Suprapubic skin (tissue), 4 donors: ENCODE measurements at regions not wholly inside any gene's neighbourhood (a gene's known extent, or its start where the extent isn't known, plus 50 kb on each side); places are given as distances from the start of the nearest gene placed in this dataset.

Experiments used
- CTCF ChIP-seq, 2 donors: fragments of 200-600 bp in 1 of 2; fragments of 450-650 bp in 1 of 2; sonication (generic) in 1 of 2; IDR thresholded peaks; one replicate each; pipeline ENCODE4 v1.5.1; 2016 to 2019; ENCODE audit warnings: antibody characterized with exemption in 2 of 2, mild to moderate bottlenecking in 1 of 2, moderate library complexity in 1 of 2
- EP300 ChIP-seq: sonication (generic); formaldehyde crosslinking; IDR thresholded peaks from one replicate; pipeline ENCODE4 v1.6.1; 2017; ENCODE audit warnings: antibody characterized with exemption
- POLR2A ChIP-seq, 2 donors: fragments of 450-650 bp; IDR thresholded peaks; one replicate each; pipeline ENCODE4 v1.6.1; 2017; ENCODE audit warnings: antibody characterized with exemption in 2 of 2, mild to moderate bottlenecking in 2 of 2, moderate library complexity in 2 of 2
- POLR2AphosphoS5 ChIP-seq, 3 donors: sonication (generic); formaldehyde crosslinking; IDR thresholded peaks; one replicate each; pipeline ENCODE4 v1.6.1; 2017; ENCODE audit warnings: antibody characterized with exemption in 3 of 3

- TF ChIP-seq CTCF (IDR thresholded peaks at IDR 0.05) (no peak), POLR2A (IDR thresholded peaks at IDR 0.05) (no peak), EP300 (no peak), POLR2AphosphoS5 (IDR thresholded peaks at IDR 0.05) (no peak)
Measured at GRCh38 chr6:147642458-147642857, 134.0 kb downstream of the SAMD5 start.
